GM12874 (cell line): ENCODE measurements at regions not wholly inside any gene's neighbourhood (a gene's known extent, or its start where the extent isn't known, plus 50 kb on each side); places are given as distances from the start of the nearest gene placed in this dataset.

Experiments
- TF ChIP-seq, protein P1 (sequence below): IDR thresholded peaks from 2 replicates; pipeline ENCODE4 v1.5.1; 2011; ENCODE audit warnings: low read depth, mild to moderate bottlenecking, control low read depth, low read length, moderate library complexity; ENCODE audit not compliant: insufficient read depth

DNA sequence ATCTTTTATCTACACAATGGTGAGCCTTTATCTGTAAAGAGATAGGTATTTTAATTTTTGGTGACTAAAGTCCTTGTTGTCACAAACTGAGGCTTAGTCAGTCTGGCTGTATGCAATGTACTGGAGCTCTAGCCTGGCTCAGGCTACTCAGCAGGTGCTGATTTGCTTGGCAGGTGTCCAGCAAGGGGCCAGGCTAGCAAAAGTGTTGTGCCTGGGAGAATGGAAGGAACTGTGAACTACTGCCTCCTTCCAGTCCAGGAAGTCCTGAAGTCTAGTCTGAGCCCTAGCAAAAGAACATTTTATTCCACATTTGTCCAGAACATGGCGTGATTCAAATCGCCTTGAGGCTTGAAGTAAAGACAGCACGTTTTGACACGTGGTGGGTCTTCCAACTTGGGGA is 260.5 kb downstream of the CCDC85A start:
- TF ChIP-seq, protein P1, sequence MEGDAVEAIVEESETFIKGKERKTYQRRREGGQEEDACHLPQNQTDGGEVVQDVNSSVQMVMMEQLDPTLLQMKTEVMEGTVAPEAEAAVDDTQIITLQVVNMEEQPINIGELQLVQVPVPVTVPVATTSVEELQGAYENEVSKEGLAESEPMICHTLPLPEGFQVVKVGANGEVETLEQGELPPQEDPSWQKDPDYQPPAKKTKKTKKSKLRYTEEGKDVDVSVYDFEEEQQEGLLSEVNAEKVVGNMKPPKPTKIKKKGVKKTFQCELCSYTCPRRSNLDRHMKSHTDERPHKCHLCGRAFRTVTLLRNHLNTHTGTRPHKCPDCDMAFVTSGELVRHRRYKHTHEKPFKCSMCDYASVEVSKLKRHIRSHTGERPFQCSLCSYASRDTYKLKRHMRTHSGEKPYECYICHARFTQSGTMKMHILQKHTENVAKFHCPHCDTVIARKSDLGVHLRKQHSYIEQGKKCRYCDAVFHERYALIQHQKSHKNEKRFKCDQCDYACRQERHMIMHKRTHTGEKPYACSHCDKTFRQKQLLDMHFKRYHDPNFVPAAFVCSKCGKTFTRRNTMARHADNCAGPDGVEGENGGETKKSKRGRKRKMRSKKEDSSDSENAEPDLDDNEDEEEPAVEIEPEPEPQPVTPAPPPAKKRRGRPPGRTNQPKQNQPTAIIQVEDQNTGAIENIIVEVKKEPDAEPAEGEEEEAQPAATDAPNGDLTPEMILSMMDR = no peak

DNA sequence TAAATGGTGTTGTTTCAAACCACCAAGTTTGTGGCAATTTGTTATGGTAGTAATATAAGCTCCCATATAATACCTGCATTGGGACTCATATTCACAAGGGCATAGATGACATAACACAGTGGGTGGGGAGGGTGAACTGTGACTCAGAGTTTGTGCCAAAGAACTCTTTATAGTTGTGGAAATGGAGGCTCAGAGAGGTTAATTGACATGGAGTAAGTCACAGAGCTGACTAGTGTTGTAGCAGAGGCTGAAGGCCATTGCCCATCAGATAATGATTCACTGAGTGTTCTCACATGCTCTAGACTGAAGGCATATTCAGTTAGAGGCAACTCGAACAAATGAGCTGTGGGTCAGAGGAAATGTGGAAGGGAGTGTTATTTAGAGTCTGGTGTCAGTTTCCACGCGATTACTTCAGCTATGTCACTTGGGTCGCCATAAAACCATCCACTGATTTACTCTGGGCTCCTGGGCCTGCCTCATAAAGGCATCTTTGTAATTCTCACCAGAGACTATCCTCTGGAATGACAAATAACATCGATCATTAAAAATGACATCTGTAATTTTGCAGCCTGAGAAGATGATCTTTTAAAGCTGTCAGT is 264.7 kb downstream of the CCDC85A start:
- TF ChIP-seq, protein P1 = no peak

DNA sequence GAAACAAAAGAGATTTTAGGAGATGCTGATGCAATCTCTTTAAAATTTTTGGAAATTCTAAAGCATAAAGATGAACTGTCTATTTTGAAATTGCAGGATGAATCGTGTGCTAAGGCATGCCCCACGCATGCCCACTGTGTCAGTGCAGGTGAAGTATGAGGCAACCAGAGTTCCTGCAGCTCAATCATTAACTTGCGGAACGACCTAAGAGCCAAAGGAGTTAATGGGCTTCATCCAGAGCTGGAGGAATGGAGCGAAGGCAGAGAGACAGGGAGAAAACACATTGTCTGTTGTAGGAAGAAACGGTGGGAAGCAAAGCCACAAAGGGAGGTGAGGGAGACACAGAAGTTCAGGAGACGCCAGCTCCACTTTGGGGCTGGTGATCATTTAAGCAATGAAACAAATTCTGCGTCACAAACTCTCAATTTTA is 265.2 kb downstream of the CCDC85A start:
- TF ChIP-seq, protein P1 = no peak

DNA sequence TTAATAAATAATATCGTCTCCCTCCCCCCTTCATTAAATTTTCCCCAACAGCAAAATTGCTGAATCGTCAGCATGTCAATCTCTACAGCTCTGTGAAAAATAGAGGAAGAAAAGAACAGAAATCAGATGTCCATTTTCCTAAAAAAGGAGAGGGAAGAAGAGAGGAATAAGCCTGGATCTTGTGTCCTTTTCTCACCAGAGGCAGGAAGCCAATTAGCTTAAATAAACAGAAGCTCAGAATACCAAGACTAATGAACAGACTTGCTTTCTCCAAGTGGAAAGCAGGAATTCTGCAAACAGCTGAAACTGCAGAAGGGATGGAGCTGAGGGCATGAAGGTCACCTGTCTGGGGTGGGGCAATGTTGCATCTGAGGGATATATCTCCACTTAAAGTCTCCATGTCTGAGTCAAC is 265.7 kb downstream of the CCDC85A start:
- TF ChIP-seq, protein P1 = no peak

DNA sequence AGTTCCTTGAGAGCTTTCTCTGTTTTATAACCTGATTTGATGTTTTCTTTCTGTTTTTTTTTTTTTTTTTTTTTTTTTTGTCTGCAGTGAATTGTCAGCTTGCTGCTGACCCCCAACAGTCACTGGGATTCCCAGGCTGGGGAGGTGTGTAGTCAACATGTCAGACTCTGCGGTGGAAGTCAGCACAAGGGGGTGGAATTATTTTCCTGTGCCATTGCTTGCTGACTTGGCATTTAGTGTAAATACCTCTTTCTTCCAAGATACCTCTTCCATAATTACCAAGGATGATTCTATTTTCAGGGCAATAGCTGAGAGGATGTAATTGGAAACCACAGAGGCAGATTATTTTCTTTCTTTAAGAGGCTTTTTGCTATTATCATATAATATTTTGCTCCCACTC is 266.3 kb downstream of the CCDC85A start:
- TF ChIP-seq, protein P1 = no peak

DNA sequence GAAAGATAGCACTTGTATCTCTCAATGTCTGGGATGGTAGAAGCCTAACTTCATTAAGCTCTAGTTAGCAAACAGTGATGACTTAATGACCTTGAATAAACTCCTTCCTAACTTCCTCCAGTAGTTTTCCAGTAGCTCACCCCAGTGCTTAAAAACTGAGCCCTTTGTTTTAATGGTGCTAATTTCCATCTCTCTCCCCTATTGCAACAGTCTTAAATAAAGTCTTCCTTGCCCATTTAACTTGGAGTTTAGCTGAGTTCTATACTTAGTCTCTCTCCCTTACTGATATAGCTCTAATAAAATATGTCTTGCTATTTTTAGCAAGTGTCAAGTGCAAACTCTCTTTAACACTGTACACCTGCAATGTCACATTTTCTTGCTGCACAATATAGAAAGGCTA is 267.0 kb downstream of the CCDC85A start:
- TF ChIP-seq, protein P1 = no peak

DNA sequence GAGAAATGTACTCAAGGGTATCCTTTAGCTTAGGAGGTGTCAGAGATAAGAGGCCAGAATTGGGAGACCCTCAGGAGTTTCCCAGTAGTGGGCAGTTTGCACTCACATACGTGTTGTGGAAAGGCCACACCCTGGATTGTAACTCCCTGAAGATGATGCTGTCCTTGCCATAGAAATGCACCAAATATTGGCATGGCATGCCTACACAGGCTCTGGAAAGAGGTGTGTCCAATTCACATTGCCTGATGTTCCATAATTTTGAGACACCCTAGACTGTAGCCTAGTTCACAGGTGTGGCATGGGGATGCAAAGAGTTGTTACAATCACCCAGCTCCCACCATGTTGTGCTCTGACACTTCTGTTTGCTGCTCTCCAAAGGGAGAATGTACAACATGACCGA is 271.9 kb downstream of the CCDC85A start:
- TF ChIP-seq, protein P1 = no peak
